HCT116 (cell line): ENCODE measurements at regions not wholly inside any gene's neighbourhood (a gene's known extent, or its start where the extent isn't known, plus 50 kb on each side); places are given as distances from the start of the nearest gene placed in this dataset.
A peak's percentile ranks its signal among the peaks of the same experiment; 100 is the strongest.

Experiments
- ATAC-seq: fragments of 200-7000 bp; cut with Tn5 transposase; 2 replicates; pipeline ENCODE4 v1.9.1; 2020; ENCODE audit warnings: mild to moderate bottlenecking, moderate library complexity
- BruUV-seq: library from RNA; stranded (reverse); fragments of 400-500 nt; replicated peaks from 2 replicates; lab custom pipeline; 2021; lab: Mats Ljungman, UMichigan
- CTCF ChIA-PET: fragments of 300-600 bp; sonication (Branson Sonifier 250); formaldehyde crosslinking; loops from one replicate; lab custom pipeline; 2021; ENCODE audit warnings: antibody characterized with exemption; lab: Charles Lee
- POLR2A ChIA-PET: fragments of 300-600, 350-600 bp; sonication (Branson Sonifier 250); formaldehyde crosslinking; loops from one replicate; lab custom pipeline; 2021; ENCODE audit warnings: antibody characterized with exemption; lab: Charles Lee
- RAD21 ChIA-PET, 2 experiments: fragments of 300-600 bp; sonication (Branson Sonifier 250); formaldehyde crosslinking; loops; one replicate each; lab custom pipeline; 2023; ENCODE audit warnings: low total read pairs in 2 of 2; ENCODE audit not compliant: uncharacterized antibody in 2 of 2, unreplicated experiment in 2 of 2, low non-redundant PET in 1 of 2; lab: Charles Lee
- DNase-seq: peaks from one replicate; pipeline ENCODE4 v3.0.0-alpha.2; 2010; ENCODE audit warnings: low read depth, low spot score
- H2AFZ ChIP-seq: fragments of 200-600 bp; shearing (Covaris generic), sonication (generic); 2 replicates; pipeline ENCODE4 v1.6.1; 2017; ENCODE audit warnings: low read depth, mixed run types, mixed read lengths, antibody characterized with exemption, low read length; ENCODE audit not compliant: poor library complexity, severe bottlenecking
- H3K27ac ChIP-seq: 2 replicates; pipeline ENCODE4 v1.5.1; 2012; ENCODE audit warnings: low read depth, low read length
- H3K27me3 ChIP-seq: fragments of 200-600 bp; sonication (generic); 2 replicates; pipeline ENCODE4 v1.6.1; 2016; ENCODE audit warnings: mixed run types, low read length, mixed read lengths; ENCODE audit not compliant: insufficient read depth
- H3K36me3 ChIP-seq, 2 experiments: fragments of 200-500 bp in 1 of 2; fragments of 200-600 bp in 1 of 2; sonication (Bioruptor generic) in 1 of 2; sonication (generic) in 1 of 2; 2 replicates each; pipeline versions ENCODE4 v1.5.1 to v1.6.1; 2014 to 2016; ENCODE audit warnings: low read length in 2 of 2, inconsistent platforms in 1 of 2, mixed read lengths in 1 of 2, mixed run types in 1 of 2; ENCODE audit not compliant: insufficient read depth in 2 of 2, control insufficient read depth in 1 of 2
- H3K4me1 ChIP-seq, 2 experiments: fragments of 200-600 bp in 1 of 2; sonication (generic) in 1 of 2; 2 replicates each; pipeline versions ENCODE4 v1.5.1 to v1.6.1; 2012 to 2017; ENCODE audit warnings: low read length in 2 of 2, inconsistent platforms in 1 of 2, mild to moderate bottlenecking in 1 of 2, mixed read lengths in 1 of 2, mixed run types in 1 of 2, moderate library complexity in 1 of 2; ENCODE audit not compliant: insufficient read depth in 2 of 2, control insufficient read depth in 1 of 2
- H3K4me2 ChIP-seq: fragments of 200-600 bp; sonication (generic); 2 replicates; pipeline ENCODE4 v1.6.1; 2017; ENCODE audit warnings: mixed run types, low read length, mixed read lengths
- H3K4me3 ChIP-seq, 2 experiments: fragments of 200-600 bp in 1 of 2; sonication (generic) in 1 of 2; replicated peaks in 1 of 2; 2 replicates each; pipeline ENCODE4 v1.5.1; 2011 to 2016; ENCODE audit warnings: low read length in 2 of 2, control low read depth in 1 of 2, low read depth in 1 of 2, mild to moderate bottlenecking in 1 of 2, mixed read lengths in 1 of 2, mixed run types in 1 of 2
- H3K79me2 ChIP-seq: fragments of 200-600 bp; sonication (generic); 2 replicates; pipeline ENCODE4 v1.6.1; 2017; ENCODE audit warnings: mild to moderate bottlenecking, mixed run types, low read length, moderate library complexity, mixed read lengths; ENCODE audit not compliant: insufficient read depth
- H3K9ac ChIP-seq: fragments of 200-600 bp; sonication (generic); 2 replicates; pipeline ENCODE4 v1.6.1; 2016; ENCODE audit warnings: low read length, mixed read lengths
- H3K9me2 ChIP-seq: fragments of 200-600 bp; sonication (generic), shearing (Covaris generic); 2 replicates; pipeline ENCODE4 v1.6.1; 2017; ENCODE audit warnings: mixed run types, mild to moderate bottlenecking, moderate library complexity; ENCODE audit not compliant: insufficient read depth
- H3K9me3 ChIP-seq, 2 experiments: fragments of 200-500 bp in 1 of 2; fragments of 200-600 bp in 1 of 2; sonication (Bioruptor generic) in 1 of 2; sonication (generic) in 1 of 2; 2 replicates each; pipeline ENCODE4 v1.6.1; 2014 to 2017; ENCODE audit warnings: low read length in 2 of 2, mixed read lengths in 2 of 2, inconsistent platforms in 1 of 2, low read depth in 1 of 2, mild to moderate bottlenecking in 1 of 2, mixed run types in 1 of 2, moderate library complexity in 1 of 2; ENCODE audit not compliant: control insufficient read depth in 1 of 2, insufficient read depth in 1 of 2
- H4K20me1 ChIP-seq: fragments of 200-600 bp; sonication (generic), shearing (Covaris generic); 2 replicates; pipeline ENCODE4 v1.6.1; 2017; ENCODE audit warnings: mixed run types, mild to moderate bottlenecking, moderate library complexity; ENCODE audit not compliant: insufficient read depth
- ELF1 ChIP-seq: IDR thresholded peaks from 2 replicates; pipeline ENCODE4 v1.6.1; 2012; ENCODE audit warnings: low read depth, borderline replicate concordance
- EZH2 ChIP-seq: fragments of 200-600 bp; sonication (generic); IDR thresholded peaks from 2 replicates; pipeline ENCODE4 v1.6.1; 2017; ENCODE audit warnings: antibody characterized with exemption, mixed run types
- EZH2phosphoT487 ChIP-seq: fragments of 200-600 bp; IDR thresholded peaks from 2 replicates; pipeline ENCODE4 v1.6.1; 2018; ENCODE audit warnings: antibody characterized with exemption, borderline replicate concordance
- JUND ChIP-seq: IDR thresholded peaks from 2 replicates; pipeline ENCODE4 v1.6.1; 2012
- POLR2AphosphoS5 ChIP-seq: IDR thresholded peaks from 2 replicates; pipeline ENCODE4 v1.6.1; 2011; ENCODE audit warnings: mild to moderate bottlenecking, low read depth, low read length, moderate library complexity
- RAD21 ChIP-seq: IDR thresholded peaks from 2 replicates; pipeline ENCODE4 v1.6.1; 2012; ENCODE audit warnings: low read depth, mild to moderate bottlenecking
- SRF ChIP-seq: IDR thresholded peaks from 2 replicates; pipeline ENCODE4 v1.6.1; 2012; ENCODE audit warnings: low read depth
- YY1 ChIP-seq: IDR thresholded peaks from 2 replicates; pipeline ENCODE4 v1.6.1; 2011; ENCODE audit warnings: low read length, low read depth, moderate library complexity, mild to moderate bottlenecking; ENCODE audit not compliant: insufficient replicate concordance; ENCODE audit errors: extremely low read depth
- ZFX ChIP-seq: fragments of 450-650 bp; IDR thresholded peaks from 2 replicates; pipeline ENCODE4 v1.6.1; 2017
- ZNF274 ChIP-seq: fragments of 200-500 bp; sonication (Bioruptor generic); IDR thresholded peaks from 2 replicates; pipeline ENCODE4 v1.6.1; 2014; ENCODE audit warnings: mild to moderate bottlenecking, low read depth, low read length, inconsistent platforms
- intact Hi-C: fragments of 100-400 bp; cut with micrococcal nuclease; formaldehyde crosslinking; loops from 2 replicates; pipeline ENCODE4 v1.10.0; 2022
- TF ChIP-seq, protein P1 (sequence below), 3 experiments: fragments of 200-600 bp in 1 of 3; sonication (generic) in 1 of 3; IDR thresholded peaks in 2 of 3; conservative IDR thresholded peaks in 1 of 3; 2 replicates each; pipeline ENCODE4 v1.5.1; 2012 to 2017; ENCODE audit warnings: low read depth in 2 of 3, low read length in 2 of 3, antibody characterized with exemption in 1 of 3, borderline replicate concordance in 1 of 3, control low read depth in 1 of 3, mild to moderate bottlenecking in 1 of 3, mixed read lengths in 1 of 3, mixed run types in 1 of 3, moderate library complexity in 1 of 3; ENCODE audit not compliant: insufficient read depth in 1 of 3
- TF ChIP-seq, protein P2 (sequence below): IDR thresholded peaks from 2 replicates; pipeline ENCODE4 v1.6.1; 2012

DNA sequence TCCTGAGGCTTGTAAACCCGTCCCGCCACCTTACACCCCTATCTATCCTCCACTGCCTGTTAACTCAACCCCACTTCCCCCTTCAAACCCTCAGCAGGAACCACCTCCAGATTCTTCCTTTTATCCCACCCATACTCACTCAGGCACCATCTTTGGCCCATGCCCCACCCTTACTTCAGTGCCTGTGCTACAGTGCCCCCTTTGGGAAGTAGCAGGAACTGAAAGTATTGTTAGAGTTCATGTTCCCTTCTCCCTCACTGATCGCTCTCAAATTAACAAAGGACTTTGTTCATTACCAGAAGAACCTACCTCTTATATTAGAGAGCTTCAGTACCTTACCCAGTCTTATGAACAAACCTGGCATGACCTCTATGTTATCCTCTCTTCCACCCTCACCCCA is 92.2 kb upstream of the MOCS2 start:
- no TSS peak for BruUV-seq
- ATAC-seq, result no peak

GRCh38 chr5:53206562-53206961 is 97.0 kb upstream of the MOCS2 start:
- Histone ChIP-seq H3K27ac (no peak overlapping the region), H3K4me3 (no peak overlapping the region)
- no TSS peak for BruUV-seq
- no peak for ATAC-seq
- RAD21 ChIA-PET, result no interaction called here
- TF ChIP-seq ELF1 (no peak), YY1 (no peak), JUND (no peak), ZNF274 (no peak), ZFX (no peak), EZH2phosphoT487 (no peak), SRF (no peak), POLR2AphosphoS5 (no peak)
- TF ChIP-seq, all 23 proteins: peak for 0
- Histone ChIP-seq H3K9me3 (no peaks in the 10 kb centered on the region), H3K4me2 (no peak overlapping the region), H3K9ac (no peak overlapping the region), H3K36me3 (no peaks in the 10 kb centered on the region), H4K20me1 (no peaks in the 10 kb centered on the region), H3K4me1 (no peaks in the 10 kb centered on the region), H3K79me2 (no peaks in the 10 kb centered on the region), H3K9me2 (no peaks in the 10 kb centered on the region), H2AFZ (no peak overlapping the region), H3K27me3 (no peaks in the 10 kb centered on the region)
- POLR2A ChIA-PET, result no interaction called here
- CTCF ChIA-PET, result no interaction called here
- intact Hi-C loops, result no loop called here
- no peak for DNase-seq

More for the DNA sequence above, 92.2 kb upstream of the MOCS2 start:
- Histone ChIP-seq H3K9ac (no peak overlapping the region), H2AFZ (no peak overlapping the region), H3K27ac (no peak overlapping the region), H3K4me2 (no peak overlapping the region), H3K4me3 (no peak overlapping the region), H3K9me2 (no peaks in the 10 kb centered on the region), H3K4me1 (no peaks in the 10 kb centered on the region), H3K79me2 (no peaks in the 10 kb centered on the region), H4K20me1 (no peaks in the 10 kb centered on the region), H3K9me3 (no peaks in the 10 kb centered on the region), H3K36me3 (no peaks in the 10 kb centered on the region), H3K27me3 (no peaks in the 10 kb centered on the region)
- DNase-seq, result no peak
- intact Hi-C loops, result no loop called here
- POLR2A ChIA-PET, result no interaction called here
- CTCF ChIA-PET, result no interaction called here
- TF ChIP-seq, protein P1, sequence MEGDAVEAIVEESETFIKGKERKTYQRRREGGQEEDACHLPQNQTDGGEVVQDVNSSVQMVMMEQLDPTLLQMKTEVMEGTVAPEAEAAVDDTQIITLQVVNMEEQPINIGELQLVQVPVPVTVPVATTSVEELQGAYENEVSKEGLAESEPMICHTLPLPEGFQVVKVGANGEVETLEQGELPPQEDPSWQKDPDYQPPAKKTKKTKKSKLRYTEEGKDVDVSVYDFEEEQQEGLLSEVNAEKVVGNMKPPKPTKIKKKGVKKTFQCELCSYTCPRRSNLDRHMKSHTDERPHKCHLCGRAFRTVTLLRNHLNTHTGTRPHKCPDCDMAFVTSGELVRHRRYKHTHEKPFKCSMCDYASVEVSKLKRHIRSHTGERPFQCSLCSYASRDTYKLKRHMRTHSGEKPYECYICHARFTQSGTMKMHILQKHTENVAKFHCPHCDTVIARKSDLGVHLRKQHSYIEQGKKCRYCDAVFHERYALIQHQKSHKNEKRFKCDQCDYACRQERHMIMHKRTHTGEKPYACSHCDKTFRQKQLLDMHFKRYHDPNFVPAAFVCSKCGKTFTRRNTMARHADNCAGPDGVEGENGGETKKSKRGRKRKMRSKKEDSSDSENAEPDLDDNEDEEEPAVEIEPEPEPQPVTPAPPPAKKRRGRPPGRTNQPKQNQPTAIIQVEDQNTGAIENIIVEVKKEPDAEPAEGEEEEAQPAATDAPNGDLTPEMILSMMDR (IDR thresholded peaks at IDR 0.05 in 2 of 3, conservative IDR thresholded peaks at IDR 0.05 in 1 of 3; ENCODE audit: borderline replicate concordance in 1 of 3, insufficient read depth in 1 of 3, low read depth in 2 of 3, low read length in 2 of 3), result peak; percentile 19 to 68 (median 63); a peak in 4 of 6 replicates
- TF ChIP-seq RAD21 (peak; percentile 40), YY1 (no peak), EZH2 (no peak)
- TF ChIP-seq, protein P2, sequence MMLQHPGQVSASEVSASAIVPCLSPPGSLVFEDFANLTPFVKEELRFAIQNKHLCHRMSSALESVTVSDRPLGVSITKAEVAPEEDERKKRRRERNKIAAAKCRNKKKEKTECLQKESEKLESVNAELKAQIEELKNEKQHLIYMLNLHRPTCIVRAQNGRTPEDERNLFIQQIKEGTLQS, result no peak
- RAD21 ChIA-PET, result no interaction called here
